Loucy (cell line): ENCODE measurements at regions not wholly inside any gene's neighbourhood (a gene's known extent, or its start where the extent isn't known, plus 50 kb on each side); places are given as distances from the start of the nearest gene placed in this dataset.

Source experiments
- H2AFZ ChIP-seq: fragments of 200-600 bp; sonication (generic); 2 replicates; pipeline ENCODE4 v1.6.0; 2016; ENCODE audit warnings: antibody characterized with exemption, mild to moderate bottlenecking, low read length, moderate library complexity
- H3F3A ChIP-seq: fragments of 200-600 bp; 2 replicates; pipeline ENCODE4 v1.6.0; 2016; ENCODE audit warnings: antibody characterized with exemption, low read depth, mild to moderate bottlenecking
- H3K27me3 ChIP-seq: fragments of 200-600 bp; sonication (generic); 2 replicates; pipeline ENCODE4 v1.6.1; 2014; ENCODE audit warnings: low read length, mild to moderate bottlenecking; ENCODE audit not compliant: insufficient read depth, poor library complexity, severe bottlenecking
- H3K36me3 ChIP-seq: fragments of 200-600 bp; sonication (generic); 2 replicates; pipeline ENCODE4 v1.6.1; 2016; ENCODE audit warnings: low read length; ENCODE audit not compliant: insufficient read depth
- H3K4me1 ChIP-seq: fragments of 200-600 bp; sonication (generic); 2 replicates; pipeline ENCODE4 v1.5.1; 2014; ENCODE audit warnings: low read length, mild to moderate bottlenecking; ENCODE audit not compliant: insufficient read depth, poor library complexity, severe bottlenecking
- H3K4me2 ChIP-seq: fragments of 200-600 bp; sonication (generic); 2 replicates; pipeline ENCODE4 v1.6.0; 2014; ENCODE audit warnings: antibody characterized with exemption, low read length, low read depth, mild to moderate bottlenecking; ENCODE audit not compliant: poor library complexity, severe bottlenecking
- H3K4me3 ChIP-seq: fragments of 200-600 bp; sonication (generic); 2 replicates; pipeline ENCODE4 v1.5.1; 2014; ENCODE audit warnings: low read length, mild to moderate bottlenecking, mixed read lengths; ENCODE audit not compliant: poor library complexity, severe bottlenecking
- H3K79me2 ChIP-seq: fragments of 200-600 bp; sonication (generic); 2 replicates; pipeline ENCODE4 v1.6.1; 2014; ENCODE audit warnings: low read length; ENCODE audit not compliant: insufficient read depth
- H3K9ac ChIP-seq: fragments of 200-600 bp; sonication (generic); 2 replicates; pipeline ENCODE4 v1.6.0; 2014; ENCODE audit warnings: mild to moderate bottlenecking, low read depth, low read length, moderate library complexity; ENCODE audit not compliant: poor library complexity, severe bottlenecking
- H3K9me2 ChIP-seq: fragments of 200-600 bp; sonication (generic); replicated peaks from 2 replicates; pipeline ENCODE4 v1.6.1; 2016; ENCODE audit warnings: low read depth, low read length, mixed read lengths
- H3K9me3 ChIP-seq: fragments of 200-600 bp; sonication (generic); 2 replicates; pipeline ENCODE4 v1.6.1; 2014; ENCODE audit warnings: mild to moderate bottlenecking, antibody characterized with exemption, low read length, low read depth; ENCODE audit not compliant: insufficient read depth
- H4K20me1 ChIP-seq: fragments of 200-600 bp; sonication (generic); 2 replicates; pipeline ENCODE4 v1.6.0; 2014; ENCODE audit warnings: antibody characterized with exemption, low read length, mild to moderate bottlenecking; ENCODE audit not compliant: insufficient read depth, poor library complexity, severe bottlenecking
- EZH2phosphoT487 ChIP-seq: fragments of 200-600 bp; IDR thresholded peaks from 2 replicates; pipeline ENCODE4 v1.6.1; 2018; ENCODE audit warnings: antibody characterized with exemption, mild to moderate bottlenecking, moderate library complexity, borderline replicate concordance
- TF ChIP-seq, protein P1 (sequence below): fragments of 200-600 bp; sonication (generic); conservative IDR thresholded peaks from 2 replicates; pipeline ENCODE4 v1.5.1; 2014; ENCODE audit warnings: mild to moderate bottlenecking, antibody characterized with exemption, low read length

DNA sequence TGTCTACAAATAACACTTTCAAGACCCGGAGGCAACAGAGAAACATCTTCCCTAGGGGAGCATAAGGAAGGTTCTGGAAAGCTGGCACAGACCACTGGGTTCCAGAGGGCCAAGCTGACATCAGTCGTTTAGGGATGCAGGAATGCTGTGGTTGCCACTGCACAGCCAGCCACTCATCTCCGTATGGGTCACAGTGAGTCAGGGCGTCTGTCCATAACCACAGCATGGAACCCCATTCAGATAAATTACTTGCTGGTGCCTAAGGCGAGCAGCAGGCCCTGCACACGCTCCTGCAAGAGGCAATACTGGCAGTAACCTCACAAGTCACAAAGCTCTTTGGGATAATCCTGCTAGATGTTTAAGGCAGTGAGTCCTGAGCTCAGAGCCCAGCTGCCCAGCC is 140.9 kb upstream of the UBL3 start:
- Histone ChIP-seq H3K9me3 (no peaks in the 10 kb centered on the region), H4K20me1 (no peaks in the 10 kb centered on the region), H3F3A (no peaks in the 10 kb centered on the region), H3K4me2 (no peak overlapping the region), H3K27me3 (no peaks in the 10 kb centered on the region), H3K9ac (no peak overlapping the region), H3K4me1 (no peaks in the 10 kb centered on the region), H3K79me2 (no peaks in the 10 kb centered on the region), H3K9me2 (no peaks in the 10 kb centered on the region), H2AFZ (no peak overlapping the region), H3K4me3 (no peak overlapping the region), H3K36me3 (no peaks in the 10 kb centered on the region)
- no peak for TF ChIP-seq EZH2phosphoT487
- TF ChIP-seq, protein P1, sequence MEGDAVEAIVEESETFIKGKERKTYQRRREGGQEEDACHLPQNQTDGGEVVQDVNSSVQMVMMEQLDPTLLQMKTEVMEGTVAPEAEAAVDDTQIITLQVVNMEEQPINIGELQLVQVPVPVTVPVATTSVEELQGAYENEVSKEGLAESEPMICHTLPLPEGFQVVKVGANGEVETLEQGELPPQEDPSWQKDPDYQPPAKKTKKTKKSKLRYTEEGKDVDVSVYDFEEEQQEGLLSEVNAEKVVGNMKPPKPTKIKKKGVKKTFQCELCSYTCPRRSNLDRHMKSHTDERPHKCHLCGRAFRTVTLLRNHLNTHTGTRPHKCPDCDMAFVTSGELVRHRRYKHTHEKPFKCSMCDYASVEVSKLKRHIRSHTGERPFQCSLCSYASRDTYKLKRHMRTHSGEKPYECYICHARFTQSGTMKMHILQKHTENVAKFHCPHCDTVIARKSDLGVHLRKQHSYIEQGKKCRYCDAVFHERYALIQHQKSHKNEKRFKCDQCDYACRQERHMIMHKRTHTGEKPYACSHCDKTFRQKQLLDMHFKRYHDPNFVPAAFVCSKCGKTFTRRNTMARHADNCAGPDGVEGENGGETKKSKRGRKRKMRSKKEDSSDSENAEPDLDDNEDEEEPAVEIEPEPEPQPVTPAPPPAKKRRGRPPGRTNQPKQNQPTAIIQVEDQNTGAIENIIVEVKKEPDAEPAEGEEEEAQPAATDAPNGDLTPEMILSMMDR = no peak

DNA sequence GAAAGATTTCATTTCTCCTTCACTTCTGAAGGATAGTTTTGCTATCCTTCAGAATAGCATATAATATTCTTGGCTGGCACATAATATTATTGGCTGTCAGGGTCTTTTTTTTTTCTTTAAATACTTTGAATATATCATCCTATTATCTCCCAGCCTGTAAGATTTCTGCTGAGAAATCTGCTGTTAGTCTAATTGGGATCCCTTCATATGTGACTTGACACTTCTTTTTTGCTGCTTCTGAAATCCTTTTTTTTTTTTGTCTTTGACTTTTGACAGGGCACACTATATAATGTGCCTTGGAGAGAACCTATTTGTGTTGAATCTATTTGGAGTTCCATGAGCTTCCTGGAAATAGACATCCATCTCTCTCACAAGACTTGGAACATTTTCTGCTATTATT is 136.9 kb upstream of the UBL3 start:
- H2AFZ ChIP-seq = no peak overlapping the region
- H3K9me2 ChIP-seq = no peaks in the 10 kb centered on the region
- no peaks in the 10 kb centered on the region for H3K79me2 ChIP-seq
- no peak overlapping the region for H3K4me2 ChIP-seq
- no peaks in the 10 kb centered on the region for H3K36me3 ChIP-seq
- no peaks in the 10 kb centered on the region for H3K27me3 ChIP-seq
- TF ChIP-seq, protein P1 = no peak
- TF ChIP-seq EZH2phosphoT487 = no peak
- H4K20me1 ChIP-seq = no peaks in the 10 kb centered on the region
- no peaks in the 10 kb centered on the region for H3F3A ChIP-seq
- H3K4me3 ChIP-seq = no peak overlapping the region
- H3K9me3 ChIP-seq = 0 out of 2 replicates have a peak, but pooled peaks cover under 1% of the 10 kb centered on the region
- H3K4me1 ChIP-seq = no peaks in the 10 kb centered on the region
- H3K9ac ChIP-seq = no peak overlapping the region

DNA sequence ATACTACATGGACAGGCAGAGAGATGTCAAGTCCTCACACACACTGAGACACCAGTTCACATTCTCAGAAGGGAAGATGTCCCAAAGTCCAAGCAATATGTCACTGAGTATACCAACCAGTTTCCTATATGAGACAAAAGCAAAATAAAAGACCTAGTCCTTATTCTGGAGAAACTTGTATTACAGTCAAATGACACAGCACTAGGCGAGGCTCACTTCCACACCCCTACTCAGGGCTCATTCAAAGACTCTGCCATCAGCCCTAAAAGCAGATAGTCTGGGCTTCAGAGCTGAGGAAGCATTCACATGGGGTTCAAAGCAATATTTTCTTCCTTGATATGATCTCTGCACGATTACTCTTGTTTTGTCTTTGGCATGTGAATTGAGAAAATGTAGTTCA is 129.9 kb upstream of the UBL3 start:
- Histone ChIP-seq H3K9ac (no peak overlapping the region), H3K79me2 (no peaks in the 10 kb centered on the region), H3K36me3 (no peaks in the 10 kb centered on the region), H3F3A (no peaks in the 10 kb centered on the region), H3K4me2 (no peak overlapping the region), H3K9me2 (no peaks in the 10 kb centered on the region), H4K20me1 (no peaks in the 10 kb centered on the region), H2AFZ (no peak overlapping the region), H3K4me3 (no peak overlapping the region), H3K9me3 (0 out of 2 replicates have a peak, but pooled peaks cover 6% of the 10 kb centered on the region), H3K27me3 (no peaks in the 10 kb centered on the region), H3K4me1 (no peaks in the 10 kb centered on the region)
- TF ChIP-seq, protein P1 = no peak
- TF ChIP-seq EZH2phosphoT487 = no peak
